PC-9 (cell line): ENCODE measurements at regions not wholly inside any gene's neighbourhood (a gene's known extent, or its start where the extent isn't known, plus 50 kb on each side); places are given as distances from the start of the nearest gene placed in this dataset.

Experiments used
- BruUV-seq: library from RNA; stranded (reverse); fragments of 400-500 nt; replicated peaks from 2 replicates; lab custom pipeline; 2021; lab: Mats Ljungman, UMichigan
- CTCF ChIA-PET: fragments of 300-600 bp; sonication (Branson Sonifier 250); formaldehyde crosslinking; loops from one replicate; lab custom pipeline; 2022; ENCODE audit warnings: antibody characterized with exemption; lab: Charles Lee
- POLR2A ChIA-PET: fragments of 300-600 bp; sonication (Branson Sonifier 250); formaldehyde crosslinking; loops from one replicate; lab custom pipeline; 2022; ENCODE audit warnings: antibody characterized with exemption; ENCODE audit not compliant: unreplicated experiment; lab: Charles Lee
- DNase-seq, 2 experiments: peaks; one replicate each; pipeline versions ENCODE4 v3.0.0 to v3.0.0-alpha.2; 2015 to 2022; ENCODE audit warnings: mixed read lengths in 1 of 2
- H2AFZ ChIP-seq: fragments of 200-600 bp; sonication (generic); 2 replicates; pipeline ENCODE4 v1.8.1; 2017; ENCODE audit warnings: antibody characterized with exemption
- H3F3A ChIP-seq: fragments of 200-600 bp; sonication (generic); 2 replicates; pipeline ENCODE4 v1.8.1; 2017; ENCODE audit warnings: antibody characterized with exemption, mild to moderate bottlenecking, low read depth; ENCODE audit not compliant: insufficient read depth
- H3K27ac ChIP-seq: fragments of 200-600 bp; sonication (generic); 2 replicates; pipeline ENCODE4 v1.6.1; 2016; ENCODE audit warnings: mixed run types
- H3K27me3 ChIP-seq: fragments of 200-600 bp; sonication (generic); 2 replicates; pipeline ENCODE4 v1.6.1; 2016; ENCODE audit warnings: low read depth, mixed run types; ENCODE audit not compliant: insufficient read depth
- H3K36me3 ChIP-seq: fragments of 200-600 bp; sonication (generic); 2 replicates; pipeline ENCODE4 v1.6.1; 2016; ENCODE audit warnings: low read depth, mixed run types
- H3K4me1 ChIP-seq: fragments of 200-600 bp; sonication (generic); replicated peaks from 2 replicates; pipeline ENCODE4 v1.6.1; 2016; ENCODE audit warnings: mixed run types; ENCODE audit not compliant: insufficient read depth
- H3K4me2 ChIP-seq: fragments of 200-600 bp; sonication (generic); 2 replicates; pipeline ENCODE4 v1.6.1; 2017; ENCODE audit warnings: mixed run types
- H3K4me3 ChIP-seq: fragments of 200-600 bp; sonication (generic); 2 replicates; pipeline ENCODE4 v1.6.1; 2016; ENCODE audit warnings: mixed run types
- H3K79me2 ChIP-seq: fragments of 200-600 bp; sonication (generic); 2 replicates; pipeline ENCODE4 v1.6.1; 2017; ENCODE audit warnings: low read depth, mixed run types
- H3K9me2 ChIP-seq: fragments of 200-600 bp; sonication (generic); 2 replicates; pipeline ENCODE4 v1.8.1; 2017; ENCODE audit warnings: mild to moderate bottlenecking; ENCODE audit not compliant: insufficient read depth
- H3K9me3 ChIP-seq: fragments of 200-600 bp; sonication (generic); 2 replicates; pipeline ENCODE4 v1.8.1; 2016; ENCODE audit warnings: low read depth; ENCODE audit not compliant: insufficient read depth
- H4K20me1 ChIP-seq: fragments of 200-600 bp; sonication (generic); 2 replicates; pipeline ENCODE4 v1.8.1; 2017; ENCODE audit not compliant: insufficient read depth
- EZH2 ChIP-seq: fragments of 200-600 bp; sonication (generic); IDR thresholded peaks from 2 replicates; pipeline ENCODE4 v1.8.0; 2017; ENCODE audit warnings: antibody characterized with exemption, low read depth
- intact Hi-C: fragments of 100-400 bp; cut with micrococcal nuclease; formaldehyde crosslinking; loops from one replicate; pipeline ENCODE4 v1.10.0; 2022; ENCODE audit not compliant: unreplicated experiment
- TF ChIP-seq, protein P1 (sequence below): fragments of 200-600 bp; sonication (generic); conservative IDR thresholded peaks from 2 replicates; pipeline ENCODE4 v1.6.1; 2017; ENCODE audit warnings: mixed run types, antibody characterized with exemption, mild to moderate bottlenecking, moderate library complexity

DNA sequence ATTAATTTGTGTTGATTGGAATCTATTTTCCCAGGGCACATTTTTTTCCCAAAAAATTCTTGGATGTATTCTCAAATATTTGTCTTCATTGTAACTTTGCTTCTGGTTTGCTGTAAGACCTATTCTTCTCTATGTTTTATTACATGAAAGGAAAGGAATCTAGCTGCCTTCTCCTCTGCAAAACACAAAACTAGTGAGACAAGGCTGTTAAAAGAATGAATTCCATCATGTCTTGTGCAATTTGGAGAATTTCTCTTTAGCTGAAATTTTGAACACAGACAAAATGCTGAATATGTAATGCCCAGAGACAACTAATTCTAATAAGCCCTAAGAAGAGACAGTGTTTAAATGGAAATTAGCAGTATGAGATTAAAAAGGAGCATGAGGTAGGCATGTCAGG is 275.9 kb downstream of the CDH20 start:
- ChIA-PET CTCF (no interaction called here), POLR2A (no interaction called here)
- no peak for DNase-seq
- BruUV-seq, result no TSS peak
- Histone ChIP-seq H3F3A (no peaks in the 10 kb centered on the region), H3K36me3 (no peaks in the 10 kb centered on the region), H4K20me1 (no peaks in the 10 kb centered on the region), H3K79me2 (no peaks in the 10 kb centered on the region), H2AFZ (no peak overlapping the region), H3K9me2 (no peaks in the 10 kb centered on the region), H3K4me3 (no peak overlapping the region), H3K4me2 (no peak overlapping the region), H3K27ac (no peak overlapping the region), H3K4me1 (no peaks in the 10 kb centered on the region), H3K9me3 (no peaks in the 10 kb centered on the region), H3K27me3 (no peaks in the 10 kb centered on the region)
- TF ChIP-seq EZH2, result no peak
- TF ChIP-seq, protein P1, sequence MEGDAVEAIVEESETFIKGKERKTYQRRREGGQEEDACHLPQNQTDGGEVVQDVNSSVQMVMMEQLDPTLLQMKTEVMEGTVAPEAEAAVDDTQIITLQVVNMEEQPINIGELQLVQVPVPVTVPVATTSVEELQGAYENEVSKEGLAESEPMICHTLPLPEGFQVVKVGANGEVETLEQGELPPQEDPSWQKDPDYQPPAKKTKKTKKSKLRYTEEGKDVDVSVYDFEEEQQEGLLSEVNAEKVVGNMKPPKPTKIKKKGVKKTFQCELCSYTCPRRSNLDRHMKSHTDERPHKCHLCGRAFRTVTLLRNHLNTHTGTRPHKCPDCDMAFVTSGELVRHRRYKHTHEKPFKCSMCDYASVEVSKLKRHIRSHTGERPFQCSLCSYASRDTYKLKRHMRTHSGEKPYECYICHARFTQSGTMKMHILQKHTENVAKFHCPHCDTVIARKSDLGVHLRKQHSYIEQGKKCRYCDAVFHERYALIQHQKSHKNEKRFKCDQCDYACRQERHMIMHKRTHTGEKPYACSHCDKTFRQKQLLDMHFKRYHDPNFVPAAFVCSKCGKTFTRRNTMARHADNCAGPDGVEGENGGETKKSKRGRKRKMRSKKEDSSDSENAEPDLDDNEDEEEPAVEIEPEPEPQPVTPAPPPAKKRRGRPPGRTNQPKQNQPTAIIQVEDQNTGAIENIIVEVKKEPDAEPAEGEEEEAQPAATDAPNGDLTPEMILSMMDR, result no peak
- intact Hi-C loops, result loop anchor here (10.0 kb wide), 1 partner anchor 46 kb away; no protein-coding TSS in a partner anchor

- Histone ChIP-seq H3K4me1 (no peaks in the 10 kb centered on the region), H3K27ac (no peak overlapping the region), H3K79me2 (no peaks in the 10 kb centered on the region), H3K9me2 (no peaks in the 10 kb centered on the region), H3F3A (no peaks in the 10 kb centered on the region), H3K4me3 (no peak overlapping the region), H2AFZ (no peak overlapping the region), H3K36me3 (no peaks in the 10 kb centered on the region), H4K20me1 (no peaks in the 10 kb centered on the region), H3K4me2 (no peak overlapping the region), H3K27me3 (no peaks in the 10 kb centered on the region), H3K9me3 (no peaks in the 10 kb centered on the region)
- TF ChIP-seq, protein P1, result no peak
- TF ChIP-seq EZH2, result no peak
- intact Hi-C loops, result loop anchor here (10.0 kb wide), 1 partner anchor 46 kb away; no protein-coding TSS in a partner anchor
- DNase-seq, result no peak
- no TSS peak for BruUV-seq
- ChIA-PET POLR2A (no interaction called here), CTCF (no interaction called here)
These were observed 275.1 kb downstream of the CDH20 start for GRCh38 chr18:61608316-61608715.

GRCh38 chr18:61607867-61608266 is 274.6 kb downstream of the CDH20 start:
- POLR2A ChIA-PET, result no interaction called here
- CTCF ChIA-PET, result no interaction called here
- Histone ChIP-seq H3K4me2 (no peak overlapping the region), H3K79me2 (no peaks in the 10 kb centered on the region), H3K9me2 (no peaks in the 10 kb centered on the region), H3K4me3 (no peak overlapping the region), H3F3A (no peaks in the 10 kb centered on the region), H3K4me1 (no peaks in the 10 kb centered on the region), H2AFZ (no peak overlapping the region), H3K27me3 (no peaks in the 10 kb centered on the region), H4K20me1 (no peaks in the 10 kb centered on the region), H3K9me3 (no peaks in the 10 kb centered on the region), H3K27ac (no peak overlapping the region), H3K36me3 (no peaks in the 10 kb centered on the region)
- no TSS peak for BruUV-seq
- no peak for DNase-seq
- intact Hi-C loops, result loop anchor here (10.0 kb wide), 1 partner anchor 47 kb away; no protein-coding TSS in a partner anchor
- TF ChIP-seq, protein P1, result no peak
- no peak for TF ChIP-seq EZH2
